Thoracic aorta (tissue), 2 donors: ENCODE measurements at regions not wholly inside any gene's neighbourhood (a gene's known extent, or its start where the extent isn't known, plus 50 kb on each side); places are given as distances from the start of the nearest gene placed in this dataset.
"Not testable (repeated sequence)": the region's sequence is repeated elsewhere in the genome, so short reads cannot be mapped to it uniquely, and the experiment has no call there.

Experiments
- ATAC-seq: fragments of 150-250 bp; one replicate; pipeline ENCODE4 v1.8.0; 2017; ENCODE audit warnings: low read depth; ENCODE audit not compliant: insufficient number of reproducible peaks, low FRiP score
- DNase-seq: peaks from one replicate; pipeline ENCODE4 v3.0.0-alpha.2; 2020; ENCODE audit warnings: low spot score
- H3K27ac ChIP-seq, 2 donors: fragments of 200-600 bp; sonication (generic); 1 replicate in 1 of 2; 2 replicates in 1 of 2; pipeline ENCODE4 v1.5.1; 2016; ENCODE audit warnings: mild to moderate bottlenecking in 2 of 2, moderate library complexity in 2 of 2
- H3K27me3 ChIP-seq: fragments of 200-600 bp; sonication (generic); replicated peaks from 2 replicates; pipeline ENCODE4 v1.6.0; 2016; ENCODE audit warnings: mild to moderate bottlenecking; ENCODE audit not compliant: insufficient read depth
- H3K36me3 ChIP-seq: fragments of 200-600 bp; sonication (generic); one replicate; pipeline ENCODE4 v1.5.1; 2016
- H3K4me1 ChIP-seq, 2 donors: fragments of 200-600 bp; sonication (generic); 1 replicate in 1 of 2; 2 replicates in 1 of 2; pipeline versions ENCODE4 v1.5.1 to v1.6.0; 2016; ENCODE audit warnings: low read depth in 2 of 2, mild to moderate bottlenecking in 1 of 2; ENCODE audit not compliant: control insufficient read depth in 1 of 2
- H3K4me3 ChIP-seq: fragments of 200-600 bp; sonication (generic); 2 replicates; pipeline ENCODE4 v1.5.1; 2016; ENCODE audit warnings: mild to moderate bottlenecking
- H3K9me3 ChIP-seq: fragments of 200-600 bp; sonication (generic); 2 replicates; pipeline ENCODE4 v1.5.1; 2016
- CTCF ChIP-seq: fragments of 200-600 bp; sonication (generic); IDR thresholded peaks from one replicate; pipeline ENCODE4 v1.5.1; 2019; ENCODE audit warnings: antibody characterized with exemption

DNA sequence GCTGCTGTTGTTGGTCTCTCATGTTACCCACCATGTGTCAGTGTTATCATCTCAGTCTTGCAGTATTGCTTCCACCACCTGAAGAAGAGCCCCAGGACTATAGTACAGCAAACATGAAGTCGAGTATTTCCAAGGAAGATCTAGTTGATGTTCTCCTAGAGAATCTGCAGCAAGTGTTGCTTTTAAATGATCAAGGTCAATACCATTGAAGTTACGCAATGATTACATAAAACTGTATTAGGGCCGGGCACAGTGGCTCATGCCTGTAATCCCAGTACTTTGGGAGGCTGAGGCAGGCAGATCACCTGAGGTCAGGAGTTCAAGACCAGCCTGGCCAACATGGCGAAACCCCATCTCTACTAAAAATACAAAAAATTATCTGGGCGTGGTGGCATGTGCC, 173.9 kb downstream of the TJP1 start:
- not testable (repeated sequence) for ATAC-seq, H3K4me3 ChIP-seq, H3K27ac ChIP-seq

DNA sequence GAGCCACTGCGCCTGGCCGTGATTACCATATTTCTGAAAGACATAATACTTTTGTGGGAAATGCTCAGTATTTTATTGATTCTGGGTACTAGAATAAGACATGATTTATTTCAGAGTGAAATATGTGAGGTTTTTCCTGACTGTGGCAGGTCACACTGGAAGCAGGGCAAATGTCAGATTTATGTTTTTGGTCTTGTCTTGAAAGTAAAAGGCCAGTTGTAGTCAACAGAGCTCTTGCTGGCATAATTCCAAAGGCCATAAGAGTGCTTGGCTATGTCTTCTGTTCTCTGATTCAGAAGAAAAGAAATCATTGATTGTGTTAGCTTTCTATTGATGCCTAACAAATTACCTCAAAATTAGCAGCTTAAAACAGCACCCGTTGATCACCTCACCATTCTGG, 176.4 kb downstream of the TJP1 start:
- no peaks in the 10 kb centered on the region for H3K4me1 ChIP-seq
- no peaks in the 10 kb centered on the region for H3K27me3 ChIP-seq
- DNase-seq: no peak
- H3K36me3 ChIP-seq: no peaks in the 10 kb centered on the region
- TF ChIP-seq CTCF: no peak
- no peak overlapping the region for H3K27ac ChIP-seq
- no peaks in the 10 kb centered on the region for H3K9me3 ChIP-seq
- no peak for ATAC-seq
- H3K4me3 ChIP-seq: no peak overlapping the region

More for the DNA sequence above, 173.9 kb downstream of the TJP1 start:
- H3K36me3 ChIP-seq, H3K4me1 ChIP-seq, H3K9me3 ChIP-seq, DNase-seq, H3K27me3 ChIP-seq: not testable (repeated sequence)

DNA sequence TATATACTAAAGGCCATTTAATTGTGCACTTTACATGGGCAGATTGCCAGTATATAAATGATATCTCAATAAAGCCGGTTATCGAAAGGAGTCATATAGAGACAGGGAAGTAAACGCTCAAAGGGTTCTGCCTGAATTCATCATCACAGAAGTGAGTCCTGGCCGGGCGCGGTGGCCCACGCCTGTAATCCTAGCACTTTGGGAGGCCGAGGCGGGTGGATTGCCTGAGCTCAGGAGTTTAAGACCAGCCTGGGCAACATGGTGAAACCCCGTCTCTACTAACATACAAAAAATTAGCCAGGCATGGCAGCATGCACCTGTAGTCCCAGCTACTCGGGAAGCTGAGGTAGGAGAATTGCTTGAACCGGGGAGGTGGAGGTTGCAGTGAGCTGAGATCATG, 177.9 kb downstream of the TJP1 start:
- not testable (repeated sequence) for DNase-seq, H3K36me3 ChIP-seq, H3K4me1 ChIP-seq, H3K9me3 ChIP-seq, ATAC-seq, H3K27me3 ChIP-seq, H3K4me3 ChIP-seq, H3K27ac ChIP-seq

DNA sequence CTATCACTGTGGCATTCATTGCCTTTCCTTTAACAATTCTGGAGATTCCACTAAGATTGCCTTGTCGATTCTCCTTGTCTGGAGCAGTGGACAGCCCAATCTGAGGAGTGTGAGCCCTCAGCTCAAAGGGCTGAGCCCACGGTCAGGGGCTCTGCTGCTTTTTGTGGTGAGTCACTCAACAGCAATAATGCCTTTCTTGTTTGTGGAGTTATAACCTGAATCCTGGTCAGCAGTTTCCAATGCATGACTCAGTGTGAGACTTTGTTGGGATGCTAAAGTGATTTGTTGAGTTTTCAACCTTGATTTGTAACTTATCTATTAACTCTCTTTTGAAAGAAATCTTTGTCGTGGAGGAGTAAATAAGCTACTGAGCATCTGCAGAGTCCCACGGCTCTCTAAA, 183.5 kb downstream of the TJP1 start:
- Histone ChIP-seq H3K36me3 (no peaks in the 10 kb centered on the region), H3K9me3 (no peaks in the 10 kb centered on the region), H3K27ac (no peak overlapping the region), H3K4me3 (no peak overlapping the region), H3K27me3 (no peaks in the 10 kb centered on the region), H3K4me1 (no peaks in the 10 kb centered on the region)
- DNase-seq: no peak
- no peak for TF ChIP-seq CTCF
- no peak for ATAC-seq

GRCh38 chr15:29638011-29638410, 184.3 kb downstream of the TJP1 start:
- H3K27me3 ChIP-seq: no peaks in the 10 kb centered on the region
- H3K4me3 ChIP-seq: no peak overlapping the region
- H3K27ac ChIP-seq: no peak overlapping the region
- DNase-seq (no peak), ATAC-seq (no peak)
- H3K36me3 ChIP-seq: no peaks in the 10 kb centered on the region
- no peaks in the 10 kb centered on the region for H3K4me1 ChIP-seq
- no peak for TF ChIP-seq CTCF
- H3K9me3 ChIP-seq: no peaks in the 10 kb centered on the region

DNA sequence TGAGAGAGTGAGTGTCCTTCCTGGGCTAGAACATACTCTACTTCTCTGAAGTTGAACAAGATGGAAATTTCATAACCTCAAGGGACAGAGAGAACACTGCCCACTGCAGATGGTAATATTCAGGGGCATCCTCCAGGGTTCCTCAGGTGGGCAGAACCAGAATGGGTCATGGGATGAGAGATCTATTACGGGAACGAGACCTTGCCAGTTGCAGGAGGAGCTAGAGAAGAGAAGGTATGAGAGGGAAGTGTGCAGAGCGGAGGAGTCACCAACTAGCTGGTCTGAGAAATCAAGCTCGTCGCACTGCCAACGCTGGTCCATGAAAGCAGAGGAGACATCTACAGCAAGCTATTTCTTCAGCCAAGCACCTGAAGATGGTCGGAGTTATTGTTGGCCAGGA, 184.7 kb downstream of the TJP1 start:
- Histone ChIP-seq H3K4me1 (no peaks in the 10 kb centered on the region), H3K36me3 (no peaks in the 10 kb centered on the region), H3K9me3 (no peaks in the 10 kb centered on the region), H3K4me3 (no peak overlapping the region), H3K27me3 (no peaks in the 10 kb centered on the region), H3K27ac (no peak overlapping the region)
- DNase-seq: no peak
- TF ChIP-seq CTCF: no peak
- no peak for ATAC-seq
